GM12865 (cell line): ENCODE measurements at regions not wholly inside any gene's neighbourhood (a gene's known extent, or its start where the extent isn't known, plus 50 kb on each side); places are given as distances from the start of the nearest gene placed in this dataset.

Experiments used
- DNase-seq: peaks from one replicate; pipeline ENCODE4 v3.0.0; 2010; ENCODE audit warnings: low read depth
- H3K4me3 ChIP-seq: 2 replicates; pipeline ENCODE4 v1.5.1; 2011; ENCODE audit warnings: mild to moderate bottlenecking, low read depth, low read length, control low read depth
- CTCF ChIP-seq: IDR thresholded peaks from 2 replicates; pipeline ENCODE4 v1.5.1; 2011; ENCODE audit warnings: low read length, control low read depth, low read depth, inconsistent platforms; ENCODE audit not compliant: insufficient read depth; ENCODE audit errors: missing control alignments

DNA sequence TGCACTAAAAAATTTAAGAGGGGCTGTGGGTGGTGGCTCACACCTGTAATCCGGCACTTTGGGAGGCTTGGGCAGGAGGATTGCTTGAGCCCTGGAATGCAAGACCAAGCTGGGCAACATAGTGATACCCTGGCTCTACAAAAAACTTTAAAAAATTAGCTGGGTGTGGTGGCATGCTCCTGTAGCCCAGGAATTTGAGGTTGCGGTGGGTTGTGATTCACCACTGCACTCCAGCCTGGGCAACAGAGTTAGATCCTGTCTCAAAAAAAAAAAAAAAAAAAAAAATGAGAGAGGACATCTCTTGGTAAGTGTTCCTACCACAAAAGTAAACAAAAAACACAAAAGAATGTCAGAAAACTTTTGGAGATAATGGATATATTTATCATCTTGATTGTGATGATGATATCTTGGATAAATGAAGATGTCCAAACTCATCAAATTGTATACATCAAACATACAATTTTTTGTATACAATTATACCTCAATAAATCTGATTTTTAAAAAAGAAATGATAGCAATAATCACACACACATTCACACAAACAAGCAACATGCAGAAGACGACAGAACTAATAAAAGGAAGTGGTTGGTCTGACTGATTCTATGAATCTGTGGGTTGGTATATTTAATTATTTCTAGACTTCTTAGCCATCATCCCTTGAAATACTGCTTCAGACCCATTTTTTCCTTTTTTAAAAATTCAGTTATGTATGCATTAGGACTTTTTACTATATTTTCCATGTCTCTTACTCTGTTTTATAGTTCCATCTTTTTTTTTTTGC lies 465.9 kb downstream of the PLA2G4A start:
- no peak overlapping the region for H3K4me3 ChIP-seq
- DNase-seq, result no peak
- no peak for TF ChIP-seq CTCF

- H3K4me3 ChIP-seq, result no peak overlapping the region
- no peak for TF ChIP-seq CTCF
- DNase-seq, result no peak
Measured at GRCh38 chr1:187300081-187300480, 471.3 kb downstream of the PLA2G4A start.

GRCh38 chr1:187306710-187307415 lies 478.1 kb downstream of the PLA2G4A start:
- H3K4me3 ChIP-seq, result no peak overlapping the region
- no peak for DNase-seq
- no peak for TF ChIP-seq CTCF

DNA sequence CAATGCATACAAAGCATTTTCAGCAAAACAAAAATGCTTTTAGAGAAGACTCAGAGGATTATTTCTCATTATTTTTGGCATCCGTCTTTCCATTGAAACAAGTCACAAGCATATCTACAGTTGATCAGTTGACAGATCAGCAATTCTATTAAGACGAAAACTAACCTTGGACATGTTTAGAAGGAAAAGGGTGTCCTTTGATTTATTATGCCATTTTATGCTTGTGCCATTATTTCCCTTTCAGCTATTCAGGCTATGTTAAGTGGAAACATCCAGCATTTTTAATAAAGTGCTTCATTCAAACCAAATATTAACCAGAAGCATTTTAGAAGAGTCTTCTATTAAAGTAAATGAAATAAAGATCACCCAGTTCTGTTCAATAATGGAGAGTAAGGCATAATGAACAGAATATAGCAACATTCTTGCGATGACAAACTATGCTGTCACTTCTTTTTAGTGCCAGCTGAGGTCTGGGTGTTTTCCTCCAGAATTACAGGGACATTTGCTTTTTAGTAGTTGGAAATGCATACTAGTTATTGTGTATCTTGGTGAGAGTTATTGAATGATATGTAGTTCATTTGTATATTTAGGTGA lies 481.4 kb downstream of the PLA2G4A start:
- no peak overlapping the region for H3K4me3 ChIP-seq
- DNase-seq, result no peak
- TF ChIP-seq CTCF, result no peak

DNA sequence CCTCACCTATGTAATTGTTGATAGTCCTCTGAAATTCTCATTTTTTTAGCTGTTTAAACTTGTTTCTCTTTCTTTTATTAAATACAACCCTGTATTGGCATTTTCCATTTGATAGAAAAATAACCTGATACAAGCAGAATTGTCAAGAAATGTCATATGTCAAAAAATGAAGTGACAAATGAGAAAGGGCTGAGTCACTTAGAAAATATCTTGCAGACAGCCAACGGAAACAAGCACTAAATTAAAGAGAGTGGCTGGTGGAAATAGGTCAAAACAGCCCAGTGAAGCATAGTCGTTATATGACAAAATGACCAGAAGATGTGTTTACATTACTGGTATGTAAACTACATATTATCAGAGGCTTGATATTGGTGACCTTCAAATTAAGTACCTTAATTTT lies 484.4 kb downstream of the PLA2G4A start:
- H3K4me3 ChIP-seq, result no peak overlapping the region
- no peak for TF ChIP-seq CTCF
- peak; percentile 7 for DNase-seq

DNA sequence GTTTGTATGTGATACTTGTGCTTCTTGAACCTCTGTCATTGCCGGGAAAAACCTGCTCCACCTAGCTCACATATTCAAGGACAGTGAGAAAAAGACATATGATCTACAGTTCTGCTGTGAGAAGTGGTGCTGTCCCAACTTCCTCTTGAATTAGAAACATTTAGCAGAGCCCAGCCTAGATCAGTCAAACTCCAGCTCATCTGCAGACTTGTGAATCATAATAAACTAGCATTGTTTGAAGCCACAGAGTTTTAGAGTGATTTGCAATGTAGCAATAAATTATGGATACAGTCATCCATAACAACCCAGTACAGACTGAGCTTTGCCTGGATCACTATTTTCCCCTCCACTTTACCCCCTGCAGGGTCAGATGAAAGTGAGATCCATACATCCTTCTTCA lies 497.8 kb downstream of the PLA2G4A start:
- DNase-seq, result no peak
- no peak for TF ChIP-seq CTCF

More for the DNA sequence above, 497.8 kb downstream of the PLA2G4A start:
- no peak overlapping the region for H3K4me3 ChIP-seq
